ENCODE measurements at regions not wholly inside any gene's neighbourhood (a gene's known extent, or its start where the extent isn't known, plus 50 kb on each side); places are given as distances from the start of the nearest gene placed in this dataset.
"Not testable (repeated sequence)": the region's sequence is repeated elsewhere in the genome, so short reads cannot be mapped to it uniquely, and the experiment has no call there.

GRCh38 chr2:239594772-239595608 lies 194.2 kb upstream of the HDAC4 start:
- DNase-seq = no peak

- DNase-seq = no peak
These were observed 193.4 kb upstream of the HDAC4 start for GRCh38 chr2:239594019-239594771.

GRCh38 chr2:239593455-239593854 lies 192.6 kb upstream of the HDAC4 start:
- no peak for DNase-seq

- not testable (repeated sequence) for DNase-seq
These were observed 191.9 kb upstream of the HDAC4 start for GRCh38 chr2:239592629-239593290.

- no peak for DNase-seq
These were observed 190.4 kb upstream of the HDAC4 start for GRCh38 chr2:239590995-239591915.

GRCh38 chr2:239590276-239590675 lies 189.5 kb upstream of the HDAC4 start:
- no peak for DNase-seq

- DNase-seq = no peak
These were observed 189.0 kb upstream of the HDAC4 start for GRCh38 chr2:239589833-239590232.

- no peak for DNase-seq
These were observed 188.5 kb upstream of the HDAC4 start for GRCh38 chr2:239589270-239589825.

GRCh38 chr2:239588451-239589269 lies 187.8 kb upstream of the HDAC4 start:
- no peak for DNase-seq

- no peak for DNase-seq
These were observed 187.0 kb upstream of the HDAC4 start for GRCh38 chr2:239587841-239588240.

GRCh38 chr2:239587311-239587731 lies 186.5 kb upstream of the HDAC4 start:
- no peak for DNase-seq

GRCh38 chr2:239586651-239587310 lies 186.0 kb upstream of the HDAC4 start:
- no peak for DNase-seq

GRCh38 chr2:239585422-239585821 lies 184.6 kb upstream of the HDAC4 start:
- DNase-seq = no peak

GRCh38 chr2:239584986-239585385 lies 184.2 kb upstream of the HDAC4 start:
- DNase-seq = no peak

GRCh38 chr2:239583879-239584859 lies 183.3 kb upstream of the HDAC4 start:
- no peak for DNase-seq

- no peak for DNase-seq
These were observed 182.5 kb upstream of the HDAC4 start for GRCh38 chr2:239583171-239583878.

GRCh38 chr2:239582476-239582875 lies 181.7 kb upstream of the HDAC4 start:
- DNase-seq = no peak

- DNase-seq = no peak
These were observed 180.6 kb upstream of the HDAC4 start for GRCh38 chr2:239581352-239581901.

GRCh38 chr2:239580199-239580527 lies 179.3 kb upstream of the HDAC4 start:
- DNase-seq = no peak

Data from NK-92 treated with Interleukin-12 subunit alpha and Interleukin-12 subunit beta, amount 100 ng/mL, for 24 hours (cell line).